GM18517 (cell line): ENCODE measurements at regions not wholly inside any gene's neighbourhood (a gene's known extent, or its start where the extent isn't known, plus 50 kb on each side); places are given as distances from the start of the nearest gene placed in this dataset.

Experiments
- ATAC-seq: cut with Tn5 transposase; IDR thresholded peaks from one replicate; pipeline ENCODE4 v1.9.1; 2021; ENCODE audit warnings: mild to moderate bottlenecking, moderate library complexity; ENCODE audit not compliant: unreplicated experiment

DNA sequence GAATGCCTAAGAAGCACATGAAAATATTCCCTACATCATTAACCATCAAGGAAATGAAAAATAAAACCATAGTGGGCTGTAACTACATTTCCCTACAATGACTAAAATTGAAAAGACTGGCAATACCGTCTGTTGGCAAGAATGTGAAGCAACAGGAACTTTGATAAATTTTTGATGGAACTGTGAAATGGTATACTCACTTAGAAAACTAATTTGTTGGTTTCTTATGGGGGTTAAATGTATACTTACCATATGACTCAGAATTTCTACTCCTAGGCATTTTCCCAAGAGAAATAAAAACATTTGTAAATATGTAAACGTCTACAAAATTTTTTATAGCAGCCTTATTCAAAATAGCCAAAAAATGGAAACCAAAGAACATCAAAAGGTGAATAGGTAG is 121.4 kb upstream of the PLEKHA5 start:
- ATAC-seq = no peak

GRCh38 chr12:19010087-19010486 is 119.4 kb upstream of the PLEKHA5 start:
- ATAC-seq = no peak

DNA sequence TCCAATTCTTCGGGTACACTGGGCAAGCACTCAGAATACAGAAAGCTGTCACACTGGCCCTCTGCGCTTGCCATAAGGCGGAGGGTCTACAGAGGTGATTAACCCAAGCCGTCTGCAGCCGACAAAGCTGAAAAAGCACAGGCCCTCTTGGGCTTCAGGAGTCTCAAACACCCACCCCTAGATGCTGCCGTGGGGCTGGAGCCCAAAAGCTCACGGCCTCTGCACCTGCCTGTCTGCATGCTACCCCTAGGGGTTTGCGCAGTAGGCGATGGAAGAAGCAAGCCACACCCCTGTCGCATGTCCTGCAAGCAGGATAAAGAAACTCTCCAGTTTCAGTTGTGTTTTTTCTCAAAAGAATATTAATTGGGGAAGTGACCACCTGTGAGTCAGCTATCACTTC is 118.8 kb upstream of the PLEKHA5 start:
- ATAC-seq = no peak

DNA sequence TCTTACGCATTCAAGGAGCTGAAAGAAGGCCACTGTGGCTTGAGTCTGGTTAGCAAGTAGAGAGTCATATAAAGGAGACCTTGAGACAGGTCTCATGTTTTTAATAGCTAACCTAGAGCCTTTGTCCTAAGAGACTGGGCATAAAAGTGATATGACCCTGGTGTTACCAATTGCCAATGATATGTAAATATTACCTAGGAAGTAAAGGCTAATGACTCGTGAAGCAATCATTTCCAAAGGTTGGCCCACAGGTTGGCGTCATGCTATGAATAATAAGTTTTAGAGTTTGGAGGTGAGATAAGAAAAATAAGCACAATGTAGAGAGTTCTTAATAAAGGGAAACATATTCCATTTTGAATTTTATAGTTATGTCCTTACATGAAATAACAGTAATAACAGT is 116.6 kb upstream of the PLEKHA5 start:
- ATAC-seq = no peak

- ATAC-seq = no peak
Observed at GRCh38 chr12:19014240-19014639, 115.3 kb upstream of the PLEKHA5 start.

- no peak for ATAC-seq
Observed at GRCh38 chr12:19015285-19015684, 114.2 kb upstream of the PLEKHA5 start.

GRCh38 chr12:19018302-19018970 is 111.1 kb upstream of the PLEKHA5 start:
- ATAC-seq = no peak

DNA sequence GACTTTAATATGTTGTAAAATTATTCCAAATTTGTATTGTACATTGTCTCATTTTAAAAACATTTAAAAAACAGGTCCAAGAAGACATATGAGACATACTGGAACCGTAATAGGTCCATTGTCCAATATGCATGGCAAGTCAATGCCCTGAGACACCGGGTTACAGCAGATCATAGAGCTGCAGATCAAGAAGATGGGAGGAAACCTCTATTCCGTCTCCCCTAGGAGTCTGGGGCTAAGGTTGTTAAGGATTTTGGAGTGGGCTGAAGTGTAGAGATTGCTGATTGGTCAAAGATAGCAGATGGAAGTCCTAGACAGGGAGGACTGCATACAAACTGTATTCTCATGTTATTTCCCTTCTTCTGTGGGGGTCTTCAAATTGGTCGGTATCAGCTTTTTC is 108.3 kb upstream of the PLEKHA5 start:
- no peak for ATAC-seq

GRCh38 chr12:19021646-19022045 is 107.9 kb upstream of the PLEKHA5 start:
- ATAC-seq = no peak

- no peak for ATAC-seq
Observed at GRCh38 chr12:19025582-19025981, 104.0 kb upstream of the PLEKHA5 start.

DNA sequence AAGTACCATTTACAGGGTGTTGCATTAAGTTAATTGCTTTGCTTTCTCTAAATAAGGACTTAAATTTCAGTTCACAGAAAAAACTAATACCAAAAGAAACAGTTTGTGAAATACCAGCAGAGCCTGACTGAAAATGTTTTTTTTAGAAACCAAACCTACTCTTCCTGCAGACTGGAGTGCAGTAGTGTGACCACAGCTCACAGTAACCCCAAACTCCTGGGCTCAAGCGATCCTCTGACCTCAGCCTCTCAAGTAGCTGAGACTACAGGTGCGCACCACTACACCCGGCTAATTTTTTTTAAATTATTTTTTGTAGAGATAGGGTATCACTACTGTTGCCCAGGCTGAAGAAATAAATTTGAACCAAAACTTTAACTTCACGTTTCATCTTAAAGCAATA is 103.5 kb upstream of the PLEKHA5 start:
- no peak for ATAC-seq

GRCh38 chr12:19026614-19027488 is 102.7 kb upstream of the PLEKHA5 start:
- no peak for ATAC-seq

DNA sequence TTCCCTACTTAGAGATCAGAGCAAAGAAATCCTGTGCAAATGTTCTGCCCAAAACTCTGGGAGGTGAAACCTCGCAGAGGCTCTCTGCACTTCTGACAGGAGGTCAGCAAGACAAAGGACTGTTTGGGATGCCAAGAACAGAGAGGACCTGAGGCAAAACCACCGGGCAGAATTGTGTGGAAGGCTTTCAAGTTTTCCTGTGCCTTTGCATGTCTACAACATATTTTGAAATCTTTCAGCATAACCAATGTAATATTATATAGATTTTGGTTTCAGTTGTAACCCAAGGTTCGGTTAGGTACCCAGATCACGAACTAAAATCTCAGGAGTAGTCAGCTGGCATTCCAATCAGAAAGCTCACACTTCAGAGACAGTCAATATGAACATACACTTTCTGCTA is 99.4 kb upstream of the PLEKHA5 start:
- no peak for ATAC-seq

DNA sequence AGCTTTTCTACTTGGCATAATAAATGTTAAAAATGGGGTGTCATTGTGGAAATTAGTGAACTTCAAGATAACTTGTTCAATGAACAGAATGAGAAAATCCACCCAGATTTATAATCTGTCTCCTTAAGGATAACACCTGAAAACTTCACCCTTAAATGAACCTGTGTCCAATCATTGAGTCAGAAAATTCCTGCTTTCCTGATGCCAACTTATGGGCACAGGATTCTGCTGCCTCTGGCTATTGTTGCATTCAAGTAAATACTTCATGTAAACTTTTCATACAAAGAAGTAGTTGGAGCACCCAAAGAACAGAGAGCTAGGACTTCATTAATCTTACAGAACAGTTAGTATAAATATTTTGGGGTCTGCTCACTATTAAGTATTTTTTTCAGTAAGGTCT is 98.9 kb upstream of the PLEKHA5 start:
- ATAC-seq = no peak

- ATAC-seq = no peak
Observed at GRCh38 chr12:19031032-19031431, 98.5 kb upstream of the PLEKHA5 start.

DNA sequence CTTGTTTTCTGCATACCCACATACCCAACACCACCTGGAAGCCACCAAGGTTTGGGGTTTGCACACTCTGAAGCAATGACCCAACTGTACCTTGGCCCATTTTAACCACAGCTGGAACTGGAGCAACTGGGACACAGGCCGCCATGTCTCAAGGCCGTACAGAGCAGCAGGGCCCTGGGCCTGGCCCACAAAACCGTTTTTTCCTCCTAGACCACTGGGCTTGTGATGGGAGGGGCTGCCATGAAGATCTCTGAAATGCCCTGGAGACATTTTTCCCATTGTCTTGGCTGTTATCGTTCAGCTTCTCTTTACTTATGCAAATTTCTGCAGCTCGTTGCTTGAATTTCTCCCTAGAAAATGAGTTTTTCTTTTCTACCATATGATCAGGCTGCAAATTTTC is 96.7 kb upstream of the PLEKHA5 start:
- ATAC-seq = no peak

DNA sequence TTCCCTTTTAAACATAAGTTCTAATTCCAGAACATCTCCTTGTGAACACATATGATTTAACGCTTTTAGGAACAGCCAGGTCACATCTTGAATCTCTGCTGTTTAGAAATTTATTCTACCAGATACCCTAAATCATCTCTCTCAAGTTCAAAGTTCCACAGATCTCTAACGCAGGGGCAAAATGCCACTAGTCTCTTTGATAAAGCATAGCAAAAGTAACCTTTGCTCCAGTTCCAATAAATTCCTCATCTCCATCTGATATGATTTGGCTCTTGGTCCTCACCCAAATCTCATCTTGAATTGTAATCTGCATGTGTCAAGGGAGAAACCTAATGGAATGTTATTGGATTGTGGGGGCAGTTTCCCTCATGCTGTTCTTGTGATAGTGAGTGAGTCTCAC is 96.3 kb upstream of the PLEKHA5 start:
- no peak for ATAC-seq

- ATAC-seq = no peak
Observed at GRCh38 chr12:19034937-19035336, 94.6 kb upstream of the PLEKHA5 start.

- no peak for ATAC-seq
Observed at GRCh38 chr12:19035536-19035935, 94.0 kb upstream of the PLEKHA5 start.

DNA sequence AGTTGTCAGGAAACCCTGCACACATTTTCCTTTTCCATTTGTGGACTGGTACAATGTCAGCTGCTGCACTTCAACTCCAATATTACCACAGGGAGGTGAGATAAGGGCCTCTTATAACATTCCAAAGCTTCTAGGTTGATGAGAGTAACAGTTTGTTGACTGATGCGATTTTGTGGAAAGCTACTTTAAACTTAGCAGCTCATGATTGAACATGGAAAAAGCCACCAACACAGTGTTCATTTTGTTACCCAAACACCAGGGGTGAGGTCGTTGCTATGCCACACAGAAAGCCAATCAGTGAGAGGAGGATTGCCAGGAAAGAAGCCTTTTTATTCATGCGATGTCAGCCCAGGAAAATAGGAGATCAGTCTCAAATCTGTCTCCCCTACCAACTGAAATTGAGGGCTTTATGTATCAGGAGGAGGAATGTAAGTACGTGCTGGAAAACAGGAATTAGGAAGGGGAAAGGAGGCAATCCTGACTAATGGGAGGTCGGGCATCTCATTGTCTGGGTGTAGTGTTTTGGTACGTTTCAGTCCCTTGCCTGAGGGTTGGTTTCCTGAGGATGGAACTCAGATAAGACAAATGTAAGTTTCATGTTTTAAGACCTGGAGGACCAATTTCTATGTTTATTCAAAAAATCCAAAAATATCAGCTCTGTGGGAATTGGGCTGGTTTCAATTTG is 92.7 kb upstream of the PLEKHA5 start:
- ATAC-seq = no peak

DNA sequence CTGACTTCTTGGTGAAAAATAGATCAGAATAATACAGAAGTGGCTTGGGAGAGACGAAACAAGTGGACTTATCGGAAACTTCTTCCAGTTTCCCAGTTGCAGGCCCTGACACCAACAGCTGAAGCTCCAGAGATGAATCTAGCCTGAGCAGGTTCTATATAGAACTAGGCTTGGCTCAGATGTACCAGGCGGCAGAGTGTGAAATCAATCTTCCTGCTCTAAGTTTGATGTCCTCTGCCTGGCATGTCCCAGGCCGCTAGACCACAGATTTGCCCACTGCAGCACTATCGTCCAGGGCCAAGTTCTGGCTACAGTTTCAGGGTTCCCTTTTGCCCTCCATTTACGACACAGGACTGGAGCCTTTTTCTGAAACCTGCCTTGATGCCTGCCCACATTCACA is 91.3 kb upstream of the PLEKHA5 start:
- no peak for ATAC-seq

DNA sequence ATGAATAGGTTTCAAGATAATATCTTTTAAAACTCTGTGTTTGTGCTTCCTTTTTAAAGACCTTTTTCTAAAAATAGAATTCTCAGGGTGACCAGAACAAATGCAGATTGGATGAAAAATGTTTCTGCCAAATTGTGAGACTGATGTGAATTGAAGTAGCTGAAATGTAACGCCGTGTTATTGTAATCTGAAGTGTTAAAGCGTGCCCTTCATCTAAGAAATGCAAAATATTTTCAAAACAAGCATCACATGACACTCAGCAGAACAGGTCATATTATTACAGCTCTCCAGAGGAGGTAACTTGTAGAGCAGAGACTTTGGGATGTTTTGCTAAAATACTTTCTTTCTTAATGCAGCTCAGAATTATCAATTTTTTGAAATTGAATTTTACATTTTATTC is 90.0 kb upstream of the PLEKHA5 start:
- no peak for ATAC-seq
